GM12873 (cell line): ENCODE measurements at regions not wholly inside any gene's neighbourhood (a gene's known extent, or its start where the extent isn't known, plus 50 kb on each side); places are given as distances from the start of the nearest gene placed in this dataset.

Source experiments
- TF ChIP-seq, protein P1 (sequence below): IDR thresholded peaks from 2 replicates; pipeline ENCODE4 v1.5.1; 2012; ENCODE audit warnings: low read depth, mild to moderate bottlenecking, moderate library complexity, low read length, control low read depth; ENCODE audit not compliant: insufficient read depth; ENCODE audit errors: missing control alignments

DNA sequence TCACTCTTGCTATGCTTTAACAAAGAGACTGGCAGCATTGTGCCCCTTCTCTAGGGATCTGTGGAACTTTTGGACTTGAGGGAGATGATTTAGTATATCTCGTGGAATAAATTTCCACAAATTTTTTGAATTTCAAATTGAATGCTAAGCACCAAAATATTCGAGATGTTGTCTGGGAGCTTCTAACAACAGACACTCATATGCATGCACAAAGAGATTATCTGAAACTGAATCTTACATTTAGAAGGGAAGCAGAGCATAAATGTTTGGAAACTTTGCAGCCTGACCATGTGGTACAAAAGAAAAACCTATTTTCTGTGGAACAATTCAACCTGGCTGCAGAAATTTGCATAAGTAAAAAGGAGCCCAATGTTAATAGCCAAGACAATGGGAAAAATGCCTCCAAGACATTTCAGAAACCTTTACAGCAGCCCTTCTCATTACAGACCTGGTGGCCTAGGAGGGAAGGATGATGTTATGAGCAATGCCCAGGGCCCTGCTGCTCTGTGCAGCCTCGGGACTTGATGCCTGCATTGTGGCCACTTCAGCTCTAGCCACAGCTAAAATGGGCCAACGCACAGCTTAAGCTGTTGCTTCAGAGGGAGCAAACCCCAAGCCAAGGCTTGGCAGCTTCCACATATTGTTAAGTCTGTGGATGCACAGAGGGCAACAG is 285.8 kb upstream of the FAM174A start:
- TF ChIP-seq, protein P1, sequence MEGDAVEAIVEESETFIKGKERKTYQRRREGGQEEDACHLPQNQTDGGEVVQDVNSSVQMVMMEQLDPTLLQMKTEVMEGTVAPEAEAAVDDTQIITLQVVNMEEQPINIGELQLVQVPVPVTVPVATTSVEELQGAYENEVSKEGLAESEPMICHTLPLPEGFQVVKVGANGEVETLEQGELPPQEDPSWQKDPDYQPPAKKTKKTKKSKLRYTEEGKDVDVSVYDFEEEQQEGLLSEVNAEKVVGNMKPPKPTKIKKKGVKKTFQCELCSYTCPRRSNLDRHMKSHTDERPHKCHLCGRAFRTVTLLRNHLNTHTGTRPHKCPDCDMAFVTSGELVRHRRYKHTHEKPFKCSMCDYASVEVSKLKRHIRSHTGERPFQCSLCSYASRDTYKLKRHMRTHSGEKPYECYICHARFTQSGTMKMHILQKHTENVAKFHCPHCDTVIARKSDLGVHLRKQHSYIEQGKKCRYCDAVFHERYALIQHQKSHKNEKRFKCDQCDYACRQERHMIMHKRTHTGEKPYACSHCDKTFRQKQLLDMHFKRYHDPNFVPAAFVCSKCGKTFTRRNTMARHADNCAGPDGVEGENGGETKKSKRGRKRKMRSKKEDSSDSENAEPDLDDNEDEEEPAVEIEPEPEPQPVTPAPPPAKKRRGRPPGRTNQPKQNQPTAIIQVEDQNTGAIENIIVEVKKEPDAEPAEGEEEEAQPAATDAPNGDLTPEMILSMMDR, result no peak

DNA sequence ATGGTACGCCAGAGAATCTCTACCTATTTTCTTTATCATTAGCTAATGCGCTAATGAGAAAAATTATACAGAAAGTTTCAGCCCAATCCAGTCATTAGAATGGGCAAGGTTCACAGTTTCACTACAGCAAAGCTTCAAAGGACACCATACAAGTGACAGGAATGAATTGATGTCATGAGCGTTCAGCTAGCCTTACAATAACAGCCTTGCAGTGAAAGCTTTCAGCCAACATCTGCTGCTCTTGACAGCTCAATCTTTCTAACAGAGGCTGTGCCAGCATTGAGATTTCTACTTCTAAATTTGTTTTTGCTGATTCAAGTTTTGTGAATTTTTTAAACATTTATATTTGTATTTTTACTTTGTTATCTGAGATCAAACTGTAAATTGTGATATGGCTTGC is 302.4 kb upstream of the FAM174A start:
- TF ChIP-seq, protein P1, result no peak

GRCh38 chr5:100188778-100189177 is 346.4 kb upstream of the FAM174A start:
- TF ChIP-seq, protein P1, result no peak

DNA sequence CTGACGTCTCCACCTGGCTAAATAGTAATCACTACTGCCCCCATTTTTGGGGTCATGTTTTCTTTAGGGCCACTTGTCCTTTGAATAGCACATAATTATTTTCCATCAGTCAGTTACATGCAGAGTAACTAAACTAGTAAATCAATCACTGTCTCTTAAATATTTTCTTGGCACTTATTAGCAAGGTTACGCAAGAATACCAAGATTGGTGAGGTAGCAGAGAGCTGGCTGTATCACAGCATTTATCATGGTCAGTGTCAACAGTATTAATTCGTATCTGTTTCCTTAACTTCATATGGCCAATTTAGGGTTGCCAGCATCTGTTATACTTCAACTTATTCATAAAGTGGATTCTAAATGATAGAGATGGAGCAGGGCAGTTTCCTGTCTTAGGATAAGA is 346.8 kb upstream of the FAM174A start:
- TF ChIP-seq, protein P1, result no peak

DNA sequence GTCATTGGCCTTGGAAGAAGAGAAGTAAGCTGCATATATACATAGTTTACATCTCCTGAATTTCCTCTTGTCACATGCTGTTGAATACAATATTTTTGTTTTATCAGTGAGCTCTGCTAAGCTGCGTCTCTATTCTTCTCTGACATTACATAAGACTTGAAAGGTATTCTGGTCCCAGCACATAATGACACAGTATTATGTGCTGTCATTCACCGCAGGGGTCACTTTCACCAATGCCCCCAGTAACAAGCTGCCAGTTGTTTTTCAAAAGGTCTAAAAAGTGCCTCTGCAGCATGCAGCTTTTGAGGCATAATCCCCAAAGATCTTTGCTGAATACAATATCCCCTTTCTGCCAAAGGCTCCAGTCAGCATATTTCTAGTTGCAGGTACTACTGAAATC is 349.0 kb upstream of the FAM174A start:
- TF ChIP-seq, protein P1, result no peak

DNA sequence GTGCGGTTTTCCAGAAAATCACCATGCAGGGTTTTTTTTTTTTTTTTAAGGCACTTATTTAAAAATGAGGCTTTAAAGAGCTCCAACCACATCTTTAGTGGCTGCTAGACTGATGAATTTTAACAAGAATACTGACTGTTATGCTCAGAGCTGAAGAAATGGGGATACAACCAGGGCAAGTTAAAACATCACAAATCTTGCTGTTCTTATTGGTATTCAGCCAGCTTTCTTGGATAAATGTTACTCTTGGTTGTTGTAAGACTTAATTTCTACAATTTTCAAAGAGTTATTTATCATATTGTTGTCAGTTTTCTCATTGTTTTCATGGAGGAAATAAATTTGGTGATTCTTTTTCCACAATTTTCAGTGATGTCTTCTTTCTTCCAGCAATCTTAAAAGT is 352.8 kb upstream of the FAM174A start:
- TF ChIP-seq, protein P1, result no peak

DNA sequence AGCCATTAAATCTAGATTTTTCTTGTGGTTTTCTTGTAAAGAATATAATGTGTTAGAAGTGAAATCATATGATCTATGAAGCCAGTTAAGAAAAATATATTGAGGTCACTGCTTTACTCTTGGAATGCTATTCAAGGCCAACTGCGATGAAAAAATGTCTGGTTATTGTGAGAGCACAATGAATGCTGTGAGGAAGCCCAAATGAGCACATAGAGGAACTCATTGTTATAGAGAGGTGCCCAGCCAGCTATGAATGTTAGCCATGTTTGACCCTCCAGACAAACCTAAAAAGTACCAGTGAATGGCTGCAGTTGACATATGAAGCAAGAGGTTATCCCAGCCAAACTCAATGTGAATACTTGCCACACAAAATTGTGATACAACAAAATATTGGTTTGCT is 359.8 kb upstream of the FAM174A start:
- TF ChIP-seq, protein P1, result no peak
